Stomach (tissue), 4 donors: ENCODE measurements at regions not wholly inside any gene's neighbourhood (a gene's known extent, or its start where the extent isn't known, plus 50 kb on each side); places are given as distances from the start of the nearest gene placed in this dataset.
"Not testable (repeated sequence)": the region's sequence is repeated elsewhere in the genome, so short reads cannot be mapped to it uniquely, and the experiment has no call there.

ENCODE experiments used
- EP300 ChIP-seq: sonication (generic); formaldehyde crosslinking; IDR thresholded peaks from one replicate; pipeline ENCODE4 v1.6.1; 2017; ENCODE audit warnings: antibody characterized with exemption
- POLR2A ChIP-seq, 4 donors: fragments of 450-650 bp; IDR thresholded peaks; one replicate each; pipeline ENCODE4 v1.6.1; 2016; ENCODE audit warnings: antibody characterized with exemption in 4 of 4, control low read depth in 2 of 4, mild to moderate bottlenecking in 1 of 4, moderate library complexity in 1 of 4
- POLR2AphosphoS5 ChIP-seq, 3 donors: sonication (generic); formaldehyde crosslinking; IDR thresholded peaks; one replicate each; pipeline ENCODE4 v1.6.1; 2016; ENCODE audit warnings: antibody characterized with exemption in 3 of 3
- TF ChIP-seq, protein P1 (sequence below), 7 experiments: fragments of 450-650 bp in 4 of 7; fragments of 200-600 bp in 3 of 7; sonication (generic) in 3 of 7; IDR thresholded peaks; one replicate each; pipeline ENCODE4 v1.5.1; 2016 to 2019; ENCODE audit warnings: antibody characterized with exemption in 7 of 7, control low read depth in 2 of 7, mild to moderate bottlenecking in 1 of 7

DNA sequence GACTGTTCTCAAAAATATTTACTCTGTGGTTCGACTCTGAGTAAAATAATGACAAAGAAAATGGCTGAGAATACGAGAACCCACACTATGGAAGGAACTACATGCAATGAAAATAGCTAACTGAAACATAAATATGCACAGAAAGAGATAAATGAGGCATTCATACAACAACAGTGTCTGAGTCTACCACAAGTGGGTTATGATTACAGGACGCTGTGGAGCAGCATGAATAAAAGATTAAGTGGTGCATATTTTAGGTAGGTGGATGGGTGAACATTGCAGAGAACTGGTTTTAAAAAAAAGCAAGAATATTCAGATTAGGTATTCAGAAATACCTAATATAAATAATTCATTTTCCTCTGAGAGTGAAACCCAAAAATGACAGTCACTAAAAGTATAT, 93.9 kb upstream of the TRIM77 start:
- TF ChIP-seq, protein P1, sequence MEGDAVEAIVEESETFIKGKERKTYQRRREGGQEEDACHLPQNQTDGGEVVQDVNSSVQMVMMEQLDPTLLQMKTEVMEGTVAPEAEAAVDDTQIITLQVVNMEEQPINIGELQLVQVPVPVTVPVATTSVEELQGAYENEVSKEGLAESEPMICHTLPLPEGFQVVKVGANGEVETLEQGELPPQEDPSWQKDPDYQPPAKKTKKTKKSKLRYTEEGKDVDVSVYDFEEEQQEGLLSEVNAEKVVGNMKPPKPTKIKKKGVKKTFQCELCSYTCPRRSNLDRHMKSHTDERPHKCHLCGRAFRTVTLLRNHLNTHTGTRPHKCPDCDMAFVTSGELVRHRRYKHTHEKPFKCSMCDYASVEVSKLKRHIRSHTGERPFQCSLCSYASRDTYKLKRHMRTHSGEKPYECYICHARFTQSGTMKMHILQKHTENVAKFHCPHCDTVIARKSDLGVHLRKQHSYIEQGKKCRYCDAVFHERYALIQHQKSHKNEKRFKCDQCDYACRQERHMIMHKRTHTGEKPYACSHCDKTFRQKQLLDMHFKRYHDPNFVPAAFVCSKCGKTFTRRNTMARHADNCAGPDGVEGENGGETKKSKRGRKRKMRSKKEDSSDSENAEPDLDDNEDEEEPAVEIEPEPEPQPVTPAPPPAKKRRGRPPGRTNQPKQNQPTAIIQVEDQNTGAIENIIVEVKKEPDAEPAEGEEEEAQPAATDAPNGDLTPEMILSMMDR (IDR thresholded peaks at IDR 0.05) = not testable (repeated sequence)
- TF ChIP-seq POLR2AphosphoS5 (IDR thresholded peaks at IDR 0.05); EP300; POLR2A (IDR thresholded peaks at IDR 0.05): not testable (repeated sequence)
